ENCODE measurements at regions not wholly inside any gene's neighbourhood (a gene's known extent, or its start where the extent isn't known, plus 50 kb on each side); places are given as distances from the start of the nearest gene placed in this dataset.
A peak's percentile ranks its signal among the peaks of the same experiment; 100 is the strongest.

DNA sequence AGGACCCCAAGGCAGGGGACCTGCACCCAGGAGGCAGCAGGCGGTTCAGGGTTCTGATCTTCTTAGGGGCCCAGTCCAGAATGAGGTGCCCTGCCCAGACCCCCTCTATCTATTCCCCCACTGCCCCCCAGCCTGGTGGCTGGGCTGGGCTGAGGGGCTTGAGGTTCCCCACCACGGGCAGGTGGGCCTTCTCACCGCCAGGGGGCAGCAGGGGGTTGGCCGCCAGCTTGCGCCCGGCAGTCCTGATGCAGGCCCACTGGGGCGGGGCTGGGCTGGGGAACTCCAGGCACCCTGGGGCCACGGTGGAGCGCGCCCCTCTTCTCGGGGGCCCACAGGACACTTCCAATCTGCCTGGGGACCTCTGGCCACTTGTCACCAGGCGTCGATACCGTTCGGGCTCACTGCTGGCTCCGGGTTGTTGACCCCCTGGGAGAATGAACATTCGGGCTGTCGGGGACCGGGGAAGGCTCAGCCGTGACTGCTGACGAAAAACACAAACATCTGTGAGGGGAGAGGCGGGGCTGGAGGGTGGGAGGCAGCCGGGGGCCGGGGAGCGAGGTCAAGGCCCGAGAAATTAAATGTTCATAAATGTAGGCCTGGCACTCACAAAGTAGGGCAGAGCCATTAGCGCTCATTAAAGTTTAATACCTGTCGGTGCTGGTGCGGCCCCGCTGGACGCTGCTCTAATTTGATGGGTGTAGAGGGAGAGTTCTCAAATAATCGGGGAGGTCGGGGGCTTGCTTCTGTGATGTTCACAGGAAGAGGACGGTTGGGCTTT lies 219.3 kb upstream of the GSE1 start:
- Histone ChIP-seq H3K4me3 (ENCODE audit: low read length) (no peak overlapping the region), H3K9me2 (ENCODE audit: insufficient read depth, low read length) (no peaks in the 10 kb centered on the region), H3K4me2 (ENCODE audit: low read length) (no peak overlapping the region), H3K9ac (ENCODE audit: low read length) (no peak overlapping the region), H3K79me2 (replicated peaks; ENCODE audit: insufficient read depth, low read length) (no peaks in the 10 kb centered on the region), H3K36me3 (ENCODE audit: insufficient read depth, low read length) (no peaks in the 10 kb centered on the region), H3K9me3 (ENCODE audit: low read length) (no peaks in the 10 kb centered on the region), H3F3A (ENCODE audit: insufficient read depth, low read length, poor library complexity, severe bottlenecking) (no peaks in the 10 kb centered on the region), H3K27me3 (ENCODE audit: insufficient read depth, low read depth, low read length) (no peaks in the 10 kb centered on the region), H2AFZ (ENCODE audit: low read depth, low read length) (no peak overlapping the region), H3K27ac (ENCODE audit: low read length) (no peak overlapping the region), H4K20me1 (ENCODE audit: insufficient read depth) (no peaks in the 10 kb centered on the region)
- TF ChIP-seq, protein P1, sequence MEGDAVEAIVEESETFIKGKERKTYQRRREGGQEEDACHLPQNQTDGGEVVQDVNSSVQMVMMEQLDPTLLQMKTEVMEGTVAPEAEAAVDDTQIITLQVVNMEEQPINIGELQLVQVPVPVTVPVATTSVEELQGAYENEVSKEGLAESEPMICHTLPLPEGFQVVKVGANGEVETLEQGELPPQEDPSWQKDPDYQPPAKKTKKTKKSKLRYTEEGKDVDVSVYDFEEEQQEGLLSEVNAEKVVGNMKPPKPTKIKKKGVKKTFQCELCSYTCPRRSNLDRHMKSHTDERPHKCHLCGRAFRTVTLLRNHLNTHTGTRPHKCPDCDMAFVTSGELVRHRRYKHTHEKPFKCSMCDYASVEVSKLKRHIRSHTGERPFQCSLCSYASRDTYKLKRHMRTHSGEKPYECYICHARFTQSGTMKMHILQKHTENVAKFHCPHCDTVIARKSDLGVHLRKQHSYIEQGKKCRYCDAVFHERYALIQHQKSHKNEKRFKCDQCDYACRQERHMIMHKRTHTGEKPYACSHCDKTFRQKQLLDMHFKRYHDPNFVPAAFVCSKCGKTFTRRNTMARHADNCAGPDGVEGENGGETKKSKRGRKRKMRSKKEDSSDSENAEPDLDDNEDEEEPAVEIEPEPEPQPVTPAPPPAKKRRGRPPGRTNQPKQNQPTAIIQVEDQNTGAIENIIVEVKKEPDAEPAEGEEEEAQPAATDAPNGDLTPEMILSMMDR (IDR thresholded peaks at IDR 0.05; ENCODE audit: poor library complexity, severe bottlenecking) = peak; percentile 78
- TF ChIP-seq MXI1 (conservative IDR thresholded peaks at IDR 0.05; ENCODE audit: poor library complexity, severe bottlenecking) = no peak
- TF ChIP-seq EP300 (conservative IDR thresholded peaks at IDR 0.05; ENCODE audit: poor library complexity, severe bottlenecking) = no peak
- TF ChIP-seq SMC3 (conservative IDR thresholded peaks at IDR 0.05; ENCODE audit: poor library complexity) = peak; percentile 86
- peak; percentile 76 for TF ChIP-seq RAD21 (conservative IDR thresholded peaks at IDR 0.05)
- no peak for TF ChIP-seq EZH2 (IDR thresholded peaks at IDR 0.05; ENCODE audit: borderline replicate concordance, insufficient read depth, low read length, poor library complexity, severe bottlenecking)
- no peak for TF ChIP-seq POLR2AphosphoS5 (IDR thresholded peaks at IDR 0.05)

DNA sequence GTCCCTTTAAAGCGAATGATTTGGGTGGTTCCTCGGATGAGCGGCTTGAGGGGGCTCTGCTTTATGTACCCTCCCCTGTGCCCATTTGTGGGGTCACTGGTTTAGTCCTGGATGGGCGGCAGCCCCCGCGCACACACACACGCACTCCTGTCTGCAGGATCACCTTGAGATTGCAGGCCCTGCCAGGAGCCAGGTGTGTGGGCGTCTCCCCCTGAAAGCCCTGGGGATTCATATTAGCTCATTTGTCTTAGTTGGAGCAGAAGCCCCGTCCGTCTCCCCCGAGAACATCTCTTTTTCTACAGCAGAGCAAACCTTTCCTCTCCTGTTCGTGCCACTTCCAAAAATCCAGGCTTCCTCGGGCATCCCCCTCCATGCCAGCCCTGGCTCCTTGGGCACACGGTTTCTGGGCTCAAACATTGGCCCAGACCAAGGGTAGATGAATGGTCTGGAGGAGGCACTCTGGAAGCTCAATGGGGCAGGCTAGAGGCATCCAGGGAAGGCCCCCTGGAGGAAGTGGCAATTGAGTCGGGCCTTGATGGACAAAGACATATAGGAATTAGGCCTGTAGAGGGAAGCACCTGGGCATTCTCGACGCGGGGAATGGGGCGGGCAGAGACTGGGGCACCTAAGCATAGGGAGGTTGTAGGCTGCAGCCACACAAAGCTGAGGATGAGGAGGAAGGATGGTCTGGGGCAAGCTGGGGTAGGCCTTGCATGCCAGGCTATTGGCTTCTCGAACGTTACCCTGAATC lies 218.5 kb upstream of the GSE1 start:
- H3K27ac ChIP-seq (ENCODE audit: low read length) = no peak overlapping the region
- no peak overlapping the region for H3K4me3 ChIP-seq (ENCODE audit: low read length)
- no peaks in the 10 kb centered on the region for H3K36me3 ChIP-seq (ENCODE audit: insufficient read depth, low read length)
- H4K20me1 ChIP-seq (ENCODE audit: insufficient read depth) = no peaks in the 10 kb centered on the region
- no peak for TF ChIP-seq TAF1 (IDR thresholded peaks at IDR 0.05; ENCODE audit: low read depth)
- TF ChIP-seq POLR2AphosphoS5 (IDR thresholded peaks at IDR 0.05) = no peak
- TF ChIP-seq MXI1 (conservative IDR thresholded peaks at IDR 0.05; ENCODE audit: poor library complexity, severe bottlenecking) = no peak
- TF ChIP-seq, protein P1 (IDR thresholded peaks at IDR 0.05; ENCODE audit: poor library complexity, severe bottlenecking) = no peak
- no peak for TF ChIP-seq RAD21 (conservative IDR thresholded peaks at IDR 0.05)
- no peak for TF ChIP-seq EP300 (conservative IDR thresholded peaks at IDR 0.05; ENCODE audit: poor library complexity, severe bottlenecking)
- TF ChIP-seq SMC3 (conservative IDR thresholded peaks at IDR 0.05; ENCODE audit: poor library complexity) = no peak
- TF ChIP-seq EZH2 (IDR thresholded peaks at IDR 0.05; ENCODE audit: borderline replicate concordance, insufficient read depth, low read length, poor library complexity, severe bottlenecking) = no peak
- TF ChIP-seq, protein P2, sequence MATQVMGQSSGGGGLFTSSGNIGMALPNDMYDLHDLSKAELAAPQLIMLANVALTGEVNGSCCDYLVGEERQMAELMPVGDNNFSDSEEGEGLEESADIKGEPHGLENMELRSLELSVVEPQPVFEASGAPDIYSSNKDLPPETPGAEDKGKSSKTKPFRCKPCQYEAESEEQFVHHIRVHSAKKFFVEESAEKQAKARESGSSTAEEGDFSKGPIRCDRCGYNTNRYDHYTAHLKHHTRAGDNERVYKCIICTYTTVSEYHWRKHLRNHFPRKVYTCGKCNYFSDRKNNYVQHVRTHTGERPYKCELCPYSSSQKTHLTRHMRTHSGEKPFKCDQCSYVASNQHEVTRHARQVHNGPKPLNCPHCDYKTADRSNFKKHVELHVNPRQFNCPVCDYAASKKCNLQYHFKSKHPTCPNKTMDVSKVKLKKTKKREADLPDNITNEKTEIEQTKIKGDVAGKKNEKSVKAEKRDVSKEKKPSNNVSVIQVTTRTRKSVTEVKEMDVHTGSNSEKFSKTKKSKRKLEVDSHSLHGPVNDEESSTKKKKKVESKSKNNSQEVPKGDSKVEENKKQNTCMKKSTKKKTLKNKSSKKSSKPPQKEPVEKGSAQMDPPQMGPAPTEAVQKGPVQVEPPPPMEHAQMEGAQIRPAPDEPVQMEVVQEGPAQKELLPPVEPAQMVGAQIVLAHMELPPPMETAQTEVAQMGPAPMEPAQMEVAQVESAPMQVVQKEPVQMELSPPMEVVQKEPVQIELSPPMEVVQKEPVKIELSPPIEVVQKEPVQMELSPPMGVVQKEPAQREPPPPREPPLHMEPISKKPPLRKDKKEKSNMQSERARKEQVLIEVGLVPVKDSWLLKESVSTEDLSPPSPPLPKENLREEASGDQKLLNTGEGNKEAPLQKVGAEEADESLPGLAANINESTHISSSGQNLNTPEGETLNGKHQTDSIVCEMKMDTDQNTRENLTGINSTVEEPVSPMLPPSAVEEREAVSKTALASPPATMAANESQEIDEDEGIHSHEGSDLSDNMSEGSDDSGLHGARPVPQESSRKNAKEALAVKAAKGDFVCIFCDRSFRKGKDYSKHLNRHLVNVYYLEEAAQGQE (IDR thresholded peaks at IDR 0.05; ENCODE audit: borderline replicate concordance) = no peak
- no peak overlapping the region for H3K4me2 ChIP-seq (ENCODE audit: low read length)
- no peaks in the 10 kb centered on the region for H3F3A ChIP-seq (ENCODE audit: insufficient read depth, low read length, poor library complexity, severe bottlenecking)
- H3K9me2 ChIP-seq (ENCODE audit: insufficient read depth, low read length) = no peaks in the 10 kb centered on the region
- no peaks in the 10 kb centered on the region for H3K9me3 ChIP-seq (ENCODE audit: low read length)
- H3K27me3 ChIP-seq (ENCODE audit: insufficient read depth, low read depth, low read length) = no peaks in the 10 kb centered on the region
- no peak overlapping the region for H2AFZ ChIP-seq (ENCODE audit: low read depth, low read length)
- H3K79me2 ChIP-seq (replicated peaks; ENCODE audit: insufficient read depth, low read length) = no peaks in the 10 kb centered on the region
- H3K9ac ChIP-seq (ENCODE audit: low read length) = no peak overlapping the region
